ENCODE measurements at regions not wholly inside any gene's neighbourhood (a gene's known extent, or its start where the extent isn't known, plus 50 kb on each side); places are given as distances from the start of the nearest gene placed in this dataset.

DNA sequence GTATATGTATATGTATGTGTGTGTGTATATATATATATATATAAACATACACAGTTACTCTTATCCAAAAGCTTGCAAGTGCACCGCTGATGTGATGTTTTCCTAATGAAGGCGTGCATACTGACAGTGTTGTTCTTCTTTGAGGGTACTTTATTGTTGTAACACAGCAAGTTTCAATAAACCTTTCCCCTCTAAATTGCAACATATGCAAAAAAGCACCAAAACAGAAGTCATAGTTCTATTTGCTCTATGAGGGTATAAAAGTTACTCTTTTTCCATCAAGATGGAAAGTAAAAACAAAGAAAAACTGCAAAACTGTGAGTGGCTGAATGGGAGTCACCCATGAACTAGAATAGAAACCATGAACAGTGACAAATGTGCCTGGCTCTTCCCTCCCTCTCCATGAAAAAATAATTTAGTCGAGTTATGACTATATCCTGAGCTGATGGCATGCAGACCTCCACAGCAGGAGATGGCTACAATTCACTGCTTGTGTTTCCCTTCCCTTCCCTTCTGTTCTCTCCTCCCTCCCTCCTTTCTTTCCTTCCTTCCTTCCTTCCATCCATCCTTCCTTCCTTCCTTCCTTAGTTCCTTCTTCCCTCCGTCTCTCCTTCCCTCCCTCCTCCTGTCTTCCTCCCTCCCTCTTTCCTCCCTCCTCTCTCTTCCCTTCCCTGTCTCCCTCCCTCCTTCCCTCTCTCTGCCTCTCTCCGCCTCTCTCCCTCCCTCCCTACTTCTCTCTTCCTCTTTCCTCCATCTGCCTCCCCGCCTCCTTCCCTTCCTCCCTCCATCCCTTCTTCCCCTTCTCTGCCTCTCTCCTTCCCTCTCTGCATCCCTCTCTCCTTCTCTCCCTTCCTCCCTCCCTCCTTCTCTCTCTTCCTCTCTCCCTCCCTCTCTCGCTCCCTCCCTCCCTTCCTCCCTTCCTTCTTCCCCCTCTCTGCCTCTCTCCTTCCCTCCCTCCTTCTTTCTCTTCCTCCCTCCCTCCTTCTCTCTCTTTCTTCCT, 220.7 kb upstream of the POU3F1 start:
- no peak for DNase-seq (ENCODE audit: low read depth)
- H3K4me3 ChIP-seq (ENCODE audit: low read depth, low read length): no peak overlapping the region
- TF ChIP-seq, protein P1, sequence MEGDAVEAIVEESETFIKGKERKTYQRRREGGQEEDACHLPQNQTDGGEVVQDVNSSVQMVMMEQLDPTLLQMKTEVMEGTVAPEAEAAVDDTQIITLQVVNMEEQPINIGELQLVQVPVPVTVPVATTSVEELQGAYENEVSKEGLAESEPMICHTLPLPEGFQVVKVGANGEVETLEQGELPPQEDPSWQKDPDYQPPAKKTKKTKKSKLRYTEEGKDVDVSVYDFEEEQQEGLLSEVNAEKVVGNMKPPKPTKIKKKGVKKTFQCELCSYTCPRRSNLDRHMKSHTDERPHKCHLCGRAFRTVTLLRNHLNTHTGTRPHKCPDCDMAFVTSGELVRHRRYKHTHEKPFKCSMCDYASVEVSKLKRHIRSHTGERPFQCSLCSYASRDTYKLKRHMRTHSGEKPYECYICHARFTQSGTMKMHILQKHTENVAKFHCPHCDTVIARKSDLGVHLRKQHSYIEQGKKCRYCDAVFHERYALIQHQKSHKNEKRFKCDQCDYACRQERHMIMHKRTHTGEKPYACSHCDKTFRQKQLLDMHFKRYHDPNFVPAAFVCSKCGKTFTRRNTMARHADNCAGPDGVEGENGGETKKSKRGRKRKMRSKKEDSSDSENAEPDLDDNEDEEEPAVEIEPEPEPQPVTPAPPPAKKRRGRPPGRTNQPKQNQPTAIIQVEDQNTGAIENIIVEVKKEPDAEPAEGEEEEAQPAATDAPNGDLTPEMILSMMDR (conservative IDR thresholded peaks at IDR 0.05; ENCODE audit: low read depth, low read length): no peak

DNA sequence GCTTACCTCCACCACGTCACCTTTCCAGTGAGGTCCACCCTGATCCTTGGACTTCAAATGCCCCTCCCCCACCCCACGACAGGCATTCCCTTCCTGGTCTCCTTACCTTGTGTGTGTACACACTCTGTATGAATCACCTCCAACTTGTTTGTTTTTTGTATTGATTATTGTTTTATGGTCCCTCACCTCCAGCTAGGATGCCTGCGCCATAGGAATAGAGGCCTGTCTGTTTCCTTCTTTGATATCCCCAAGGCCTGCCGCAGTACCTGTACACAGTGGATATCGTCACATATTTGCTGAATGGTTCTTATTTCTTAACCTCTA, 219.6 kb upstream of the POU3F1 start:
- TF ChIP-seq, protein P1 (conservative IDR thresholded peaks at IDR 0.05; ENCODE audit: low read depth, low read length): no peak
- H3K4me3 ChIP-seq (ENCODE audit: low read depth, low read length): no peak overlapping the region
- no peak for DNase-seq (ENCODE audit: low read depth)

DNA sequence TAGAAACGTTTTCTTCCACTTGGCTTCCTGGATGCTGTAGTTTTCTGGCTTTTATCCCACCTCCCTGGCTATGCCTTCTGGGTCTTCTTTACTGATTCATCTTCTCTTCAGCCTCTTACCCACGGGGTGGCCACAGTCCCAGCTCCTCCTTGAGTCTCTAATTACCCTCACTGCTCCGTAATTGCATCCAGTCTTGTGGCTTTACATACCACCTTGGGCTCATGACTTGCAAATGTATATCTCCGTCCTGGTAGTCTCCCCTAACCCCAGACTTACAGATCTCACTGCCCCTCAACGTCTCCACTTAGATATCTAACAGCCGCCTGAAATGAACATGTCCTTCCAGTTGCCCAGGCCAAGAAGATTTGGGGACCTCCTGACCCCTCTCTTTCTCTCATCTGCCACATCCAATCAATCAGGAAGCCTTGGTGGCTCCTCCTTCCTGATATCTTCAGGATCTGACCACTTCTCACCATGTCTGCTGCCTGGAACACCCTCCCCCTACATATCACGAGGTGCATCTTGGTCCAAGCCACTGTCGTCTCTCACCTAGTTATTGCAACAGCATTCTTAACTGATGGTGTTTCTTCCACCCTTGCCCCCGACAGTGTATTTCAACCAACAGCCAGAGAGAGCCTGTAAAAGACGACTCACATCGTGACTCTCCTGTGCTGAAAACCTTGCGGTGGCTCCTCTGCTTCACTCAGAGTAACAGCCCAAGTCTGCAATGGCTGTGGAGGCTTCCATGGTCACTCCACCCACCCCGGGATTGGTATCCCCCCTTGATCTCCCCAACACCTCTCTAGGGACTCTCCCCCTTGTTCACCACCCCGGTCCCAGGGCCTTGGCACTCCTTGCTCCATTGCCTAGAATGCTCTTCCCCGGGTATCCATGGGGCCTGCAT, 219.0 kb upstream of the POU3F1 start:
- no peak for DNase-seq (ENCODE audit: low read depth)
- no peak overlapping the region for H3K4me3 ChIP-seq (ENCODE audit: low read depth, low read length)
- TF ChIP-seq, protein P1 (conservative IDR thresholded peaks at IDR 0.05; ENCODE audit: low read depth, low read length): no peak

DNA sequence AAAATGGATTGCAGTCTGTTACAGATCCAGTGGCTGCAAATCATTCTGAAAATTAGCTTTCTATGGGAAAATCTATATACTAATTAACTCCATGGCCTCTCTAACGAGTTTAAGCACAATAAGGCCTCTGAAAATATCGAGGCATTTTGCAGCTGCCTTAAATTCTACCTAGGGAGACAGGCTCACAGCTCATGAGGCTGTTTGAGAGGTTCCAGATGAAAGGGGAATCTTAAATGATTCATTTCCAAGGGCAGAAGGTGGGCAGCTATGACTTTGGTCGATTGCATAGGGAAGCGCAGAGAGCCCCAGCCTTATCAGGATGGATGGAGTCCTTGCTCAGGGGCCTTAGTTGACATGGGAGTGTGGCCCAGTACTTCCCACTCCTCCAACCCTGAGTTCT, 216.8 kb upstream of the POU3F1 start:
- H3K4me3 ChIP-seq (ENCODE audit: low read depth, low read length): no peak overlapping the region
- TF ChIP-seq, protein P1 (conservative IDR thresholded peaks at IDR 0.05; ENCODE audit: low read depth, low read length): no peak
- no peak for DNase-seq (ENCODE audit: low read depth)

DNA sequence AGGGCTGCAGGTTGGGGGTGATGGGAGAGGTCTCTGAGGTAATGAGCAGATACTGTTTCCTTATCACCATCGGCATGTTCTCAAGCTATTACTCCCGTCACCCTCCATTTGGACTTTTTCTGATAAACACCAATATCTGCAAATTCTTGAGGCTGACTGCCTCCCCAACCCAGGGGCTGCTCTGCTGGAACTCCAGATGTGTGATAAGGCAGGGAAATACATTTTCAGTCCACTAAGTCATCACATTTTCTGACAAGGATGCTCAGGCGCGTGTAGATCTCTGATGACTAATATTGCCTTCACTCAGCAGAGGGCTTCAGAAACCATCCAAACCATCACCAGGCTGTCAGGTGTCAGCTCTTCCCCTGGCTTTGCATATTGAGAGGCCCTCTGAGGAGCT, 215.0 kb upstream of the POU3F1 start:
- no peak overlapping the region for H3K4me3 ChIP-seq (ENCODE audit: low read depth, low read length)
- no peak for DNase-seq (ENCODE audit: low read depth)
- TF ChIP-seq, protein P1 (conservative IDR thresholded peaks at IDR 0.05; ENCODE audit: low read depth, low read length): no peak

DNA sequence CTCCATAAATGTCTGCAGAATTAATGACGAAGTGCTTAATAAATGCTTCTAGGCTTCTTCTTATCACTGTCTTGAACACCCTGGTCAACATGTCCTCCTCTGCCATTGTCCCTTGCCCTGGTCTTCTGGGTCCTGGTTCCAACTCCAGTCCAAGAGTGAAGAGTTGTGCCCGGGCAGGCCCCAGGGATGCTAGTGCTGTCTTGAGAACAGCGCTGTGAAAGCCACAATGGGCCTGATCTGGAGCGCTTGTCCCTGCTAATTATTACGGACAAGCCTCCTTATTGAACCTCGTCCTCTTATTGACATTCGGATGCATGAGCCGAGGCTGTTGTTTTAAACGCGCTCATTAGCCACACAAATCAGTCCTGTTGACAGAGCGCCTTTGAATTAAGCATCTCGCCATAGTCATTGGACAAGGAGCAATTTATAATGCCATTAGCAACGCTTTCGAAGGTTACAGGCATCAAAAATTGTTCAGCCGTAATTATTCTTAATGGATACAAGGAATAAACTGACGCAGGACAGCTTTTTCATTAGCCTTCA, 211.6 kb upstream of the POU3F1 start:
- no peak for DNase-seq (ENCODE audit: low read depth)
- H3K4me3 ChIP-seq (ENCODE audit: low read depth, low read length): no peak overlapping the region
- TF ChIP-seq, protein P1 (conservative IDR thresholded peaks at IDR 0.05; ENCODE audit: low read depth, low read length): no peak
